Adrenal gland (tissue), 5 donors: ENCODE measurements at regions not wholly inside any gene's neighbourhood (a gene's known extent, or its start where the extent isn't known, plus 50 kb on each side); places are given as distances from the start of the nearest gene placed in this dataset.

Experiments used
- CTCF ChIP-seq, 6 experiments: fragments of 450-650 bp in 4 of 6; fragments of 200-600 bp in 2 of 6; sonication (generic) in 1 of 6; IDR thresholded peaks; 1 replicate in 5 of 6; 2 replicates in 1 of 6; pipeline versions ENCODE4 v1.5.1 to v1.8.0; 2016 to 2021; ENCODE audit warnings: antibody characterized with exemption in 6 of 6, mild to moderate bottlenecking in 2 of 6, moderate library complexity in 1 of 6
- POLR2A ChIP-seq, 2 donors: fragments of 450-650 bp; IDR thresholded peaks; one replicate each; pipeline ENCODE4 v1.6.1; 2017; ENCODE audit warnings: antibody characterized with exemption in 2 of 2, mild to moderate bottlenecking in 2 of 2, moderate library complexity in 1 of 2
- donor health status: DM: no; HTN: no; CAD: no.

- TF ChIP-seq CTCF (IDR thresholded peaks at IDR 0.05), result no peak
- TF ChIP-seq POLR2A (IDR thresholded peaks at IDR 0.05), result no peak
Measured at GRCh38 chr5:67405755-67406154, 209.2 kb upstream of the CD180 start.
